WTC11 (cell line): ENCODE measurements at regions not wholly inside any gene's neighbourhood (a gene's known extent, or its start where the extent isn't known, plus 50 kb on each side); places are given as distances from the start of the nearest gene placed in this dataset.

ENCODE experiments used
- ETV6 ChIP-seq: sonication (generic); formaldehyde crosslinking; IDR thresholded peaks from 2 replicates; pipeline ENCODE4 v1.8.1; 2022; ENCODE audit warnings: mild to moderate bottlenecking, missing genetic modification reagents
- TF ChIP-seq, protein P1 (sequence below): sonication (generic); formaldehyde crosslinking; IDR thresholded peaks from 2 replicates; pipeline ENCODE4 v1.8.0; 2022; ENCODE audit warnings: mild to moderate bottlenecking, missing genetic modification reagents
- TF ChIP-seq, protein P2 (sequence below): sonication (generic); formaldehyde crosslinking; IDR thresholded peaks from 2 replicates; pipeline ENCODE4 v1.8.1; 2023; ENCODE audit warnings: mild to moderate bottlenecking, missing genetic modification reagents
- TF ChIP-seq, protein P3 (sequence below): fragments of 200-600 bp; IDR thresholded peaks from 2 replicates; pipeline ENCODE4 v1.8.0; 2022; ENCODE audit warnings: antibody characterized with exemption

DNA sequence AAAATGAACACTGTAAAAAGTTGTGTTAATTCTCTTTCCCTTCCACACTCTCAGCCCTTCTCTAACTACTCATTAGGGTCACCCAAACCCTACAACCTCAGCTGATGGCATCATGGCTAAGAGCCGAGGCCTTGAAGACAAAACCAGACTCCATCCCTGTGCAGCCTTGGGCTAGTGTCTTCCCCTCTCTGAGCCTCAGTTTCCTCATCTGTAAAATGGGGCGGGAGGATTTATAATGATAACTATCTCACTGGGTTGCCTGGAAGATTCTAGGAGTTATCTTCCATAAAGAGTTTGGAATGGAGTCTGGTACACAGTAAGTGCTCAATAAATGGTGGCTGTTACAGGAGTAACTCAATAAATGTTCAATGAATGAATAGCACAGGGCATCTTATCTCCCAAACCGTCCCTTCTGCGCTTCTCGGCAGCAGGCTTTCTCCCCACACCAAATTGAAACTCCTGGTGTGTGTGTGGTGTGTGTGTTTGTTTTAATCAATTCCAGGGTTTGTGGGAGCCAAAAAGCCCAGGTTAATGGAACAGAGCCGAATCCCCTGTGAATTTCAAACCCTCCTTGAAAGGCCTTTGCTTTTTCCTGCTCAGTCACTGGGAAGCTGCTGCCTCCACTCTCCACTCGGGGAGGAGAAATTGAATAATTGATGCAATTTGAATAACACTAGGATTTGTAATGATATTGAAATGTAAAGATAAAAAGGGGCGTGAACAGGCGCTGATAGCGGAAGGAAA, 61.2 kb upstream of the FAM222A start:
- TF ChIP-seq, protein P1, sequence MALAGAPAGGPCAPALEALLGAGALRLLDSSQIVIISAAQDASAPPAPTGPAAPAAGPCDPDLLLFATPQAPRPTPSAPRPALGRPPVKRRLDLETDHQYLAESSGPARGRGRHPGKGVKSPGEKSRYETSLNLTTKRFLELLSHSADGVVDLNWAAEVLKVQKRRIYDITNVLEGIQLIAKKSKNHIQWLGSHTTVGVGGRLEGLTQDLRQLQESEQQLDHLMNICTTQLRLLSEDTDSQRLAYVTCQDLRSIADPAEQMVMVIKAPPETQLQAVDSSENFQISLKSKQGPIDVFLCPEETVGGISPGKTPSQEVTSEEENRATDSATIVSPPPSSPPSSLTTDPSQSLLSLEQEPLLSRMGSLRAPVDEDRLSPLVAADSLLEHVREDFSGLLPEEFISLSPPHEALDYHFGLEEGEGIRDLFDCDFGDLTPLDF (CRISPR knock-in tag), result no peak
- no peak for TF ChIP-seq ETV6 (CRISPR knock-in tag)
- TF ChIP-seq, protein P2, sequence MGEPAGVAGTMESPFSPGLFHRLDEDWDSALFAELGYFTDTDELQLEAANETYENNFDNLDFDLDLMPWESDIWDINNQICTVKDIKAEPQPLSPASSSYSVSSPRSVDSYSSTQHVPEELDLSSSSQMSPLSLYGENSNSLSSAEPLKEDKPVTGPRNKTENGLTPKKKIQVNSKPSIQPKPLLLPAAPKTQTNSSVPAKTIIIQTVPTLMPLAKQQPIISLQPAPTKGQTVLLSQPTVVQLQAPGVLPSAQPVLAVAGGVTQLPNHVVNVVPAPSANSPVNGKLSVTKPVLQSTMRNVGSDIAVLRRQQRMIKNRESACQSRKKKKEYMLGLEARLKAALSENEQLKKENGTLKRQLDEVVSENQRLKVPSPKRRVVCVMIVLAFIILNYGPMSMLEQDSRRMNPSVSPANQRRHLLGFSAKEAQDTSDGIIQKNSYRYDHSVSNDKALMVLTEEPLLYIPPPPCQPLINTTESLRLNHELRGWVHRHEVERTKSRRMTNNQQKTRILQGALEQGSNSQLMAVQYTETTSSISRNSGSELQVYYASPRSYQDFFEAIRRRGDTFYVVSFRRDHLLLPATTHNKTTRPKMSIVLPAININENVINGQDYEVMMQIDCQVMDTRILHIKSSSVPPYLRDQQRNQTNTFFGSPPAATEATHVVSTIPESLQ (CRISPR knock-in tag), result no peak
- TF ChIP-seq, protein P3, sequence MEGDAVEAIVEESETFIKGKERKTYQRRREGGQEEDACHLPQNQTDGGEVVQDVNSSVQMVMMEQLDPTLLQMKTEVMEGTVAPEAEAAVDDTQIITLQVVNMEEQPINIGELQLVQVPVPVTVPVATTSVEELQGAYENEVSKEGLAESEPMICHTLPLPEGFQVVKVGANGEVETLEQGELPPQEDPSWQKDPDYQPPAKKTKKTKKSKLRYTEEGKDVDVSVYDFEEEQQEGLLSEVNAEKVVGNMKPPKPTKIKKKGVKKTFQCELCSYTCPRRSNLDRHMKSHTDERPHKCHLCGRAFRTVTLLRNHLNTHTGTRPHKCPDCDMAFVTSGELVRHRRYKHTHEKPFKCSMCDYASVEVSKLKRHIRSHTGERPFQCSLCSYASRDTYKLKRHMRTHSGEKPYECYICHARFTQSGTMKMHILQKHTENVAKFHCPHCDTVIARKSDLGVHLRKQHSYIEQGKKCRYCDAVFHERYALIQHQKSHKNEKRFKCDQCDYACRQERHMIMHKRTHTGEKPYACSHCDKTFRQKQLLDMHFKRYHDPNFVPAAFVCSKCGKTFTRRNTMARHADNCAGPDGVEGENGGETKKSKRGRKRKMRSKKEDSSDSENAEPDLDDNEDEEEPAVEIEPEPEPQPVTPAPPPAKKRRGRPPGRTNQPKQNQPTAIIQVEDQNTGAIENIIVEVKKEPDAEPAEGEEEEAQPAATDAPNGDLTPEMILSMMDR, result no peak
